Gastrocnemius medialis (tissue), 4 donors: ENCODE measurements at regions not wholly inside any gene's neighbourhood (a gene's known extent, or its start where the extent isn't known, plus 50 kb on each side); places are given as distances from the start of the nearest gene placed in this dataset.
"Not testable (repeated sequence)": the region's sequence is repeated elsewhere in the genome, so short reads cannot be mapped to it uniquely, and the experiment has no call there.

Source experiments
- ATAC-seq, 2 donors: fragments of 150-250 bp; one replicate each; pipeline ENCODE4 v1.9.1; 2016
- DNase-seq, 2 donors: peaks; one replicate each; pipeline ENCODE4 v3.0.0-alpha.2; 2019
- H3K27ac ChIP-seq, 4 donors: fragments of 200-600 bp; sonication (generic); 1 replicate in 1 of 4; 2 replicates in 3 of 4; pipeline ENCODE4 v1.5.1; 2016 to 2018; ENCODE audit warnings: mild to moderate bottlenecking in 2 of 4, moderate library complexity in 1 of 4
- H3K27me3 ChIP-seq, 3 donors: fragments of 200-600 bp; sonication (generic) in 2 of 3; 1 replicate in 1 of 3; 2 replicates in 2 of 3; pipeline versions ENCODE4 v1.5.1 to v1.6.0; 2016 to 2019; ENCODE audit warnings: mild to moderate bottlenecking in 1 of 3, moderate library complexity in 1 of 3
- H3K36me3 ChIP-seq, 2 donors: fragments of 200-600 bp; sonication (generic) in 1 of 2; one replicate each; pipeline ENCODE4 v1.5.1; 2017 to 2018
- H3K4me1 ChIP-seq, 2 donors: fragments of 200-600 bp; sonication (generic) in 1 of 2; one replicate each; pipeline ENCODE4 v1.5.1; 2016 to 2017; ENCODE audit warnings: mild to moderate bottlenecking in 2 of 2
- H3K4me3 ChIP-seq, 4 donors: fragments of 200-600 bp; sonication (generic) in 3 of 4; 1 replicate in 1 of 4; 2 replicates in 3 of 4; pipeline ENCODE4 v1.5.1; 2016 to 2019; ENCODE audit warnings: mild to moderate bottlenecking in 2 of 4
- H3K9me3 ChIP-seq, 3 donors: fragments of 200-600 bp; sonication (generic) in 2 of 3; 1 replicate in 1 of 3; 2 replicates in 2 of 3; pipeline ENCODE4 v1.5.1; 2016 to 2019
- POLR2A ChIP-seq, 2 donors: fragments of 450-650 bp; IDR thresholded peaks; one replicate each; pipeline ENCODE4 v1.6.1; 2017; ENCODE audit warnings: antibody characterized with exemption in 2 of 2, mild to moderate bottlenecking in 2 of 2, moderate library complexity in 2 of 2
- in situ Hi-C, 4 donors: fragments of 200-750 bp; cut with MboI; loops; one replicate each; pipeline versions ENCODE4 v1.15.0 to v1.8.0; 2017; ENCODE audit warnings: low sequenced_read_pairs in 4 of 4
- intact Hi-C: fragments of 100-400 bp; cut with DNase I; formaldehyde crosslinking; loops from one replicate; pipeline ENCODE4 v1.15.1; 2023; ENCODE audit warnings: low total_unique reads
- TF ChIP-seq, protein P1 (sequence below), 5 experiments: fragments of 450-650 bp in 3 of 5; fragments of 200-600 bp in 2 of 5; sonication (generic) in 2 of 5; IDR thresholded peaks in 4 of 5; conservative IDR thresholded peaks in 1 of 5; 1 replicate in 4 of 5; 2 replicates in 1 of 5; pipeline ENCODE4 v1.5.1; 2016 to 2019; ENCODE audit warnings: antibody characterized with exemption in 5 of 5, mild to moderate bottlenecking in 3 of 5, moderate library complexity in 3 of 5

DNA sequence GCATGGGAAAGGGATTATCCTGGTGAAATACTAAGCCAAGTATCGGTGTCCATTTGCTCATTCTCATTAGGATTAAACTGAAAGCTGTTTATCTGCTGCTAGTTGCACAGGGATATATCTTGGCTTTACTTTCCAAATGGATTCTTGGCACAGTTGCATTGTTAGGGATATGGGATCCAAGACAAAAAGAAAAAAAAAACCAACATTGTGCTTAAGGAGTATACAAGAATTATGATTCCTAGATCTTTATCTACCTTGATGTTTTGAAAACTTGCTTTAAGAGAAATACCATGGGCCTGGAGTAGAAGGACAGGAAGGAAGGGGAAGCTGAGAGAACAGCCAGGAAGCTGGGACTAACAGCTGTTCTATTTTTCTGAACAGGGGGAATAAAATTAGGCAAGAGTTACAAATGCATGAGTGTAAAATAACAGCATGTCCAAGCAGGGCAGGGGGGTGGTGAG lies 107.6 kb downstream of the ATXN3L start:
- no peak for DNase-seq
- intact Hi-C loops: no loop called here
- no peak for TF ChIP-seq POLR2A (IDR thresholded peaks at IDR 0.05)
- TF ChIP-seq, protein P1, sequence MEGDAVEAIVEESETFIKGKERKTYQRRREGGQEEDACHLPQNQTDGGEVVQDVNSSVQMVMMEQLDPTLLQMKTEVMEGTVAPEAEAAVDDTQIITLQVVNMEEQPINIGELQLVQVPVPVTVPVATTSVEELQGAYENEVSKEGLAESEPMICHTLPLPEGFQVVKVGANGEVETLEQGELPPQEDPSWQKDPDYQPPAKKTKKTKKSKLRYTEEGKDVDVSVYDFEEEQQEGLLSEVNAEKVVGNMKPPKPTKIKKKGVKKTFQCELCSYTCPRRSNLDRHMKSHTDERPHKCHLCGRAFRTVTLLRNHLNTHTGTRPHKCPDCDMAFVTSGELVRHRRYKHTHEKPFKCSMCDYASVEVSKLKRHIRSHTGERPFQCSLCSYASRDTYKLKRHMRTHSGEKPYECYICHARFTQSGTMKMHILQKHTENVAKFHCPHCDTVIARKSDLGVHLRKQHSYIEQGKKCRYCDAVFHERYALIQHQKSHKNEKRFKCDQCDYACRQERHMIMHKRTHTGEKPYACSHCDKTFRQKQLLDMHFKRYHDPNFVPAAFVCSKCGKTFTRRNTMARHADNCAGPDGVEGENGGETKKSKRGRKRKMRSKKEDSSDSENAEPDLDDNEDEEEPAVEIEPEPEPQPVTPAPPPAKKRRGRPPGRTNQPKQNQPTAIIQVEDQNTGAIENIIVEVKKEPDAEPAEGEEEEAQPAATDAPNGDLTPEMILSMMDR (IDR thresholded peaks at IDR 0.05 in 4 of 5, conservative IDR thresholded peaks at IDR 0.05 in 1 of 5): no peak
- H3K4me1 ChIP-seq: no peaks in the 10 kb centered on the region
- peak overlapping the region in 2 of 4 donors; percentile 43 to 49 for H3K27ac ChIP-seq
- in situ Hi-C loops: no loop called here
- ATAC-seq: no peak
- H3K27me3 ChIP-seq: no peaks in the 10 kb centered on the region
- H3K4me3 ChIP-seq: no peak overlapping the region
- no peaks in the 10 kb centered on the region for H3K36me3 ChIP-seq
- H3K9me3 ChIP-seq: no peaks in the 10 kb centered on the region

DNA sequence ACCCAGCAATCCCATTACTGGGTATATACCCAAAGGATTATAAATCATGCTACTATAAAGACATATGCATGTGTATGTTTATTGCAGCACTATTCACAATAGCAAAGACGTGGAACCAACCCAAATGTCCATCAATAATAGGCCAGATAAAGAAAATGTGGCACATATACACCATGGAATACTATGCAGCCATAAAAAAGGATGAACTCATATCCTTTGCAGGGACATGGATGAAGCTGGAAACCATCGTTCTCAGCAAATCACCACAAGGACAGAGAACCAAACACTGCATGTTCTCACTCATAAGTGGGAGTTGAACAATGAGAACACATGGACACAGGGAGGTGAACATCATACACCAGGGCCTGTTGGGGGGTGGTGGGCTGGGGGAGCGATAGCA lies 109.7 kb downstream of the ATXN3L start:
- H3K9me3 ChIP-seq, H3K4me3 ChIP-seq, DNase-seq, H3K27me3 ChIP-seq, H3K4me1 ChIP-seq, H3K27ac ChIP-seq, in situ Hi-C loops, ATAC-seq, H3K36me3 ChIP-seq, intact Hi-C loops: not testable (repeated sequence)

DNA sequence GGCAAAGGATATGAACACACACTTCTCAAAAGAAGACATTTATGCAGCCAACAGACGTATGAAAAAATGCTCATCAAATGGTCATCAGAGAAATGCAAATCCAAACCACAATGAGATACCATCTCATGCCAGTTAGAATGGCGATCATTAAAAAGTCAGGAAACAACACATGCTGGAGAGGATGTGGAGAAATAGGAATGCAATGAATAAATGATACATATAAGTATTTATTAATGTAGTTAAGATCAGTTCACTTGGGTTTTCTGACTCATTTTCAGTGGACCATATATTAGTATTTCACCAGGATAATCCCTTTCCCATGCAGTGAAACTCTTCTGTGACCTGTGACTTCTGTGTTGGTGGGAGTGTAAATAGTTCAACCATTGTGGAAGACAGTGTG lies 110.1 kb downstream of the ATXN3L start:
- H3K9me3 ChIP-seq, H3K4me1 ChIP-seq, H3K27ac ChIP-seq, intact Hi-C loops, ATAC-seq, in situ Hi-C loops, H3K36me3 ChIP-seq, DNase-seq, H3K4me3 ChIP-seq, H3K27me3 ChIP-seq: not testable (repeated sequence)

DNA sequence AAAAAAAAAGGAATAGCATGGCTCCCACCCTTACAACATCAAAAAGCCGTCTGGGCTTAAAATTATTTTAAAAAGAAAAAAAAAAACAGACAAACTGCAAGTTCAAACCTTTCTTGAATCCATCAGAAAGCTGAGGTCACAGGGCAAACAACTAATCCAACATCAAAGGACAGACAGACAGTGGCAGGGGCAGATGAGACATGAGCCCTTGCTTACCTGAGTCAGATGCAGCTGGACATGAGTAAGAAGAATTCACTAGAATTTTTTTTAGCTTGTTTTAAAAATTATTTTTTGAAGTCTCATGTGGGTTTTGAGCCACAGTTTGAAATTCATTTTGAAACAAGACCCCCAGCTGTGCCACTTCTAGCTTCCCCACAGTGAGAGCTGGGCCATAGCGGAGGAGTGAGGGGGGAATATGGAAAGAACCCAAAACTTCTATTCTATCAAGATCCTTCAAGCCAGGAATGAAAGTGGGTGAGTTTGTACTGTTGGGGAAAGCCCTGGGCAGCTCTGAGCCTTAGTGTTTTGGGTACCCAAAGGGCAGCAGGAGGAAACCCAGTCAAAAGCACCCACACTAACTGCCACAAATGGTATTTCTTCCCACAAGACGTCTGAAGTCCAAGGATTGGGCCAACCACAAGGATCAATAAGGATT lies 111.4 kb downstream of the ATXN3L start:
- no peak for ATAC-seq
- Histone ChIP-seq H3K36me3 (no peaks in the 10 kb centered on the region), H3K4me3 (no peak overlapping the region), H3K27ac (no peak overlapping the region), H3K27me3 (no peaks in the 10 kb centered on the region), H3K4me1 (no peaks in the 10 kb centered on the region), H3K9me3 (no peaks in the 10 kb centered on the region)
- no peak for DNase-seq
- in situ Hi-C loops (no loop called here), intact Hi-C loops (no loop called here)
- TF ChIP-seq, protein P1 (IDR thresholded peaks at IDR 0.05 in 4 of 5, conservative IDR thresholded peaks at IDR 0.05 in 1 of 5): no peak
- TF ChIP-seq POLR2A (IDR thresholded peaks at IDR 0.05): no peak

DNA sequence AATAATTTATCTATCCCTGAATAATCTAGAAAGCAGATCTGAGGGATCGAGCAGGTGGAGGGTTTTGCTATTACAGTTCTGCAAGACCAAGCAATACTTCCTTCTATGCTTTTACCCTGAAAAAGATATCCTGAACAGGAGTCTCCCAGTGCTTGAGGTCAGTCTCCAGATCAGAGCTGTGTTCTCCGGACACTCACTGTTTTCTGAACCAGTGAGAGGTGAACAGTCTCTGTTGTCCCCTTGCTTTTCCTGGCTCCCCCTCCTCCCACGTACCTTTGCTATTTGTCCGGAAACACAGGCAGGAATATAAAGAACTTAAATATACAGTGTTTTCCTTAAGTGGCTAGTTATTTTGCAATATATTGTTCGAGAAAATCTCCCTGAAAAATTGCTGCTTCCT lies 116.6 kb downstream of the ATXN3L start:
- Histone ChIP-seq H3K27me3 (no peaks in the 10 kb centered on the region), H3K4me1 (no peaks in the 10 kb centered on the region), H3K4me3 (no peak overlapping the region), H3K27ac (no peak overlapping the region), H3K9me3 (no peaks in the 10 kb centered on the region), H3K36me3 (no peaks in the 10 kb centered on the region)
- ATAC-seq: no peak
- in situ Hi-C loops (no loop called here), intact Hi-C loops (no loop called here)
- TF ChIP-seq, protein P1 (IDR thresholded peaks at IDR 0.05 in 4 of 5, conservative IDR thresholded peaks at IDR 0.05 in 1 of 5): no peak
- no peak for TF ChIP-seq POLR2A (IDR thresholded peaks at IDR 0.05)
- no peak for DNase-seq
